ENCODE measurements at regions not wholly inside any gene's neighbourhood (a gene's known extent, or its start where the extent isn't known, plus 50 kb on each side); places are given as distances from the start of the nearest gene placed in this dataset.

DNA sequence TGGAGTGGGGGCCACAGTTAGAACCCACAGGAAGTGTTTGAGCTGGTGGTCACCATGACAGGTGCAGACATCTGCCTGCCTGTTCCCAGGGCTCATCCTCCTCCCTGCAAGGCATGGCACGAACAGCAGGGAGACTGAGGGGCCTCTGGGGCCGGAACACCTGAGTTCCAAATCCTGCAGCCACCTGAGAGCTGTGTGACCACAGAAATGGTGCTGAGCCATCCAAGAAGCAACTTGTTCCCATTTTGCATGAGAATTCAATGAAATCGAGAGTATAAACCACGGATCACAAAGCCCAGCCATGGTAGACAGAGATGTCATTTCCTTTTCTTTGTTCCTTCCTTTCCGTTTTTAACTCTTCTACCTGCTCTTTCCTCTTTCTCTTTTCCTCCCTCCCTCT, 268.6 kb downstream of the FOXA2 start:
- no peaks in the 10 kb centered on the region for H3K4me1 ChIP-seq (ENCODE audit: control insufficient read depth in 1 of 2, insufficient read depth in 2 of 2, low read length in 2 of 2)
- no peaks in the 10 kb centered on the region for H3K36me3 ChIP-seq (ENCODE audit: control insufficient read depth in 1 of 2, insufficient read depth in 2 of 2, low read length in 2 of 2)
- H3K27me3 ChIP-seq (ENCODE audit: low read depth, low read length): no peaks in the 10 kb centered on the region
- no peaks in the 10 kb centered on the region for H3K9me3 ChIP-seq (ENCODE audit: control insufficient read depth in 1 of 2, low read length in 2 of 2)
- no peak overlapping the region for H3K27ac ChIP-seq (ENCODE audit: low read length)
- no peak overlapping the region for H3K4me3 ChIP-seq (ENCODE audit: low read depth in 1 of 2, low read length in 2 of 2)

DNA sequence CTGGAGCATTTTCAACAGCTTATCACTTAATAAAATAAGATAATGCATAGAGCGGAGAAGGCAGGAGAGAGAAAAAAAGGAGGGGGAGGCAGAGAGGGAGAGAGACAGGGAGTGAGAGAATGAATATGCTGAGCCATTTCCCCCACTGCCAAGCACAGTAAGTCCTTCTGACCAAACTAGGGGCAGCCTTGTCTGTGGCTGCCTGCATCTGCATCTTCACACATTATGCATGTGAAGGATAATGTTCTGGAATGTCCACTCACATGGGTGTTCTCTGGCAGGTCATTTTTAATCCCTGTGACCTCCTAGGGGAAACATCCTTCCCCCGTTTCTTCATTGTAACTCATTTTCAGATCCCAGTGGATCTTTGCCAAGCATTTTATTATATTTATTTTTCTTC, 269.3 kb downstream of the FOXA2 start:
- no peak overlapping the region for H3K4me3 ChIP-seq (ENCODE audit: low read depth in 1 of 2, low read length in 2 of 2)
- H3K4me1 ChIP-seq (ENCODE audit: control insufficient read depth in 1 of 2, insufficient read depth in 2 of 2, low read length in 2 of 2): no peaks in the 10 kb centered on the region
- H3K36me3 ChIP-seq (ENCODE audit: control insufficient read depth in 1 of 2, insufficient read depth in 2 of 2, low read length in 2 of 2): no peaks in the 10 kb centered on the region
- no peaks in the 10 kb centered on the region for H3K27me3 ChIP-seq (ENCODE audit: low read depth, low read length)
- no peak overlapping the region for H3K27ac ChIP-seq (ENCODE audit: low read length)
- H3K9me3 ChIP-seq (ENCODE audit: control insufficient read depth in 1 of 2, low read length in 2 of 2): no peaks in the 10 kb centered on the region

GRCh38 chr20:22312744-22313346, 271.5 kb downstream of the FOXA2 start:
- no peaks in the 10 kb centered on the region for H3K9me3 ChIP-seq (ENCODE audit: control insufficient read depth in 1 of 2, low read length in 2 of 2)
- no peak overlapping the region for H3K27ac ChIP-seq (ENCODE audit: low read length)
- H3K27me3 ChIP-seq (ENCODE audit: low read depth, low read length): no peaks in the 10 kb centered on the region
- H3K36me3 ChIP-seq (ENCODE audit: control insufficient read depth in 1 of 2, insufficient read depth in 2 of 2, low read length in 2 of 2): no peaks in the 10 kb centered on the region
- no peaks in the 10 kb centered on the region for H3K4me1 ChIP-seq (ENCODE audit: control insufficient read depth in 1 of 2, insufficient read depth in 2 of 2, low read length in 2 of 2)
- no peak overlapping the region for H3K4me3 ChIP-seq (ENCODE audit: low read depth in 1 of 2, low read length in 2 of 2)

DNA sequence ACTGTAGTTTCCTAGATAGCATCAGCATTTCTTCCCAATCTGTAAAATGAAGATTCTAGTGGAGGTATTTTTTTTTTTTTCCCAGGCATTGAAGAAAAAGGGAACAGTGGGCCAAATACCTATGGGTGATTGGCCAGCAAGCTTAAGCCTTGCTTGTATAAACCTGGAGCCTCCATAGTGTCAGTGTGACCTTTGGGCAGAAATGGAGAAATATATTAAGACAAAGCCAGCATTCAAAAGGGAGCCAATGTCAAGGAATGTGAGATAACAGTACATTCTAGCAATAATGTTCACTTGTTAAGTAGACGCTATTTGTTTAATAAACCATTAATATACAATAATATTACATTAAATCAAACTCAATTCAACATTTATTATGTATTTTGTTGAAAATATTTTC, 275.4 kb downstream of the FOXA2 start:
- Histone ChIP-seq H3K4me3 (ENCODE audit: low read depth in 1 of 2, low read length in 2 of 2) (no peak overlapping the region), H3K27ac (ENCODE audit: low read length) (no peak overlapping the region), H3K4me1 (ENCODE audit: control insufficient read depth in 1 of 2, insufficient read depth in 2 of 2, low read length in 2 of 2) (no peaks in the 10 kb centered on the region), H3K9me3 (ENCODE audit: control insufficient read depth in 1 of 2, low read length in 2 of 2) (no peaks in the 10 kb centered on the region), H3K27me3 (ENCODE audit: low read depth, low read length) (no peaks in the 10 kb centered on the region), H3K36me3 (ENCODE audit: control insufficient read depth in 1 of 2, insufficient read depth in 2 of 2, low read length in 2 of 2) (no peaks in the 10 kb centered on the region)

GRCh38 chr20:22307409-22307808, 277.0 kb downstream of the FOXA2 start:
- H3K36me3 ChIP-seq (ENCODE audit: control insufficient read depth in 1 of 2, insufficient read depth in 2 of 2, low read length in 2 of 2): no peaks in the 10 kb centered on the region
- no peak overlapping the region for H3K4me3 ChIP-seq (ENCODE audit: low read depth in 1 of 2, low read length in 2 of 2)
- H3K9me3 ChIP-seq (ENCODE audit: control insufficient read depth in 1 of 2, low read length in 2 of 2): no peaks in the 10 kb centered on the region
- H3K4me1 ChIP-seq (ENCODE audit: control insufficient read depth in 1 of 2, insufficient read depth in 2 of 2, low read length in 2 of 2): no peaks in the 10 kb centered on the region
- no peak overlapping the region for H3K27ac ChIP-seq (ENCODE audit: low read length)
- H3K27me3 ChIP-seq (ENCODE audit: low read depth, low read length): no peaks in the 10 kb centered on the region

DNA sequence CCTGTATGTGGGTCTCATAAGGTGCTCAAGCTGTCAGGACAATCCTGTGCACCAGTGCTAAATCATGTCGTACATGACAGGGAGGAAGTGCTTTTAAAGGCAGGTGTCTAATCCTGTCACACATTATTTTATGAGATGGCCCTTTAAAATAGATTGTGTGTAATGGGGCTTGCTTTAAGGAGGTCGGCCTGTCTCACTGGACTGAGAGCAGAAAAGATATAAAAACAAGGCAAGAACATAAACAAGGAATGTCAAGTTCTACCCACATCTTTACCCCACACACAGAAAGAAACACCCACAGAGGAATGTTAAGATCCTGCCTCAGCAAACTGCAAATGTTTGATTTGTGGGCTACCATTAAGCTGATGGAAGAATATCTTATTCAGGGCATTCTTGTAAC, 279.0 kb downstream of the FOXA2 start:
- H3K27ac ChIP-seq (ENCODE audit: low read length): no peak overlapping the region
- no peaks in the 10 kb centered on the region for H3K27me3 ChIP-seq (ENCODE audit: low read depth, low read length)
- no peaks in the 10 kb centered on the region for H3K9me3 ChIP-seq (ENCODE audit: control insufficient read depth in 1 of 2, low read length in 2 of 2)
- H3K4me3 ChIP-seq (ENCODE audit: low read depth in 1 of 2, low read length in 2 of 2): no peak overlapping the region
- H3K36me3 ChIP-seq (ENCODE audit: control insufficient read depth in 1 of 2, insufficient read depth in 2 of 2, low read length in 2 of 2): no peaks in the 10 kb centered on the region
- H3K4me1 ChIP-seq (ENCODE audit: control insufficient read depth in 1 of 2, insufficient read depth in 2 of 2, low read length in 2 of 2): no peaks in the 10 kb centered on the region

DNA sequence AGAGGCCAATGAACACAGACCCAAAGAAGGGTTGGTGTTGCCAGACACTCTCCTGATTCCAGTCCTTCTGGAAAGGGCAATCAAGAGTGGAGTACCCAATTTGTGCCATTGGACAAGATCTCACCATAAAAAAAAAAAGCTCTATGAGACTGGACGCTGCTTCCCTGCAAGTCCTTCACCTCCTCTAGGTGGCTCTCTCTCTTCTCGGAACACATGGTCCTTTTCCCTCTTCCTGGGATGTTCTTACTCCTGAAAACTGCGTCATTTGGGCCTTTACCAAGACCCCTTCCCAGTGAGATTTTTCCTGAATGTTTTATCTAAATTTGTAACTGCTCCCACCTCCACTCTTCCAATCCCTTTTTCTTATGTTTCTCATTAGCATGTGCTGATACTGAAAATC, 280.8 kb downstream of the FOXA2 start:
- no peak overlapping the region for H3K4me3 ChIP-seq (ENCODE audit: low read depth in 1 of 2, low read length in 2 of 2)
- no peaks in the 10 kb centered on the region for H3K27me3 ChIP-seq (ENCODE audit: low read depth, low read length)
- no peaks in the 10 kb centered on the region for H3K36me3 ChIP-seq (ENCODE audit: control insufficient read depth in 1 of 2, insufficient read depth in 2 of 2, low read length in 2 of 2)
- no peaks in the 10 kb centered on the region for H3K4me1 ChIP-seq (ENCODE audit: control insufficient read depth in 1 of 2, insufficient read depth in 2 of 2, low read length in 2 of 2)
- H3K9me3 ChIP-seq (ENCODE audit: control insufficient read depth in 1 of 2, low read length in 2 of 2): no peaks in the 10 kb centered on the region
- no peak overlapping the region for H3K27ac ChIP-seq (ENCODE audit: low read length)

DNA sequence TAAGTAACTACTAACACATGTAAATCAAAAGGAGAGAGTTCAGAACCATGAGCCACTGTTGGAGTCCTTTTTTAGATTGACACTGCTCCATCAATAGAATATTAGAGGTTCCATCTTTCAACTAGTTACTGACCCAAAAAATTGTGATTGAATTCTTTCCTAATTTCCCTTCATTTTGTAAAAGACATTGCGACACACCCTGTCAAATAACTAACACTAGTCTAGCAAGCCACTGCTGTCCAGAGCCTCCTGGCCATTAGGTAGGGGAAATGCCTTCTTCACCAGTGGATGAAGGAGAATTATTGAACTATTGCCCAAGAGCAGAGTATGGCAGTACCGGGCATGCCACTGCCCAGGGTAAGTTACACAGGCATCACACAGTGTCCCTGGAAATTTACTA, 282.3 kb downstream of the FOXA2 start:
- Histone ChIP-seq H3K4me1 (ENCODE audit: control insufficient read depth in 1 of 2, insufficient read depth in 2 of 2, low read length in 2 of 2) (no peaks in the 10 kb centered on the region), H3K9me3 (ENCODE audit: control insufficient read depth in 1 of 2, low read length in 2 of 2) (no peaks in the 10 kb centered on the region), H3K4me3 (ENCODE audit: low read depth in 1 of 2, low read length in 2 of 2) (no peak overlapping the region), H3K27me3 (ENCODE audit: low read depth, low read length) (no peaks in the 10 kb centered on the region), H3K36me3 (ENCODE audit: control insufficient read depth in 1 of 2, insufficient read depth in 2 of 2, low read length in 2 of 2) (no peaks in the 10 kb centered on the region), H3K27ac (ENCODE audit: low read length) (no peak overlapping the region)

DNA sequence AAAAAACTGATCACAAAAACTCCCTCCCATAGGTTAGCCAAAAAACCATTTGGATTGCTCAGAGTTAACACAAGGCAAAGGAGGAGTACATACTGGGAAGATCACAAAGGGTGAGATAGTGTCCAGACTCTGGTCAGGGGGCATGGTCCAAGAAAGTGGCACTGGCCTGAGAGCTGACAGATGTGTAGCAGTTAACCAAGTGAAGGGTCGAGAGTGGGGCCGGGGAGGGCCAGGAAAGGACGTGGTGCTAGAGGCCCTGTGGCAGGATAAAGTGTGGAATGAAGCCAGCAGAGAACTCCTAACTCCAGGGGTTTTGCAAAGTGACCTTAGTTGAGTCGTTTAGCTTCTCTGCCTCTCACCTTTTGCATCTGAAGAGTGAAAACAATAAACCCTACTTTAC, 290.5 kb downstream of the FOXA2 start:
- no peaks in the 10 kb centered on the region for H3K9me3 ChIP-seq (ENCODE audit: control insufficient read depth in 1 of 2, low read length in 2 of 2)
- no peaks in the 10 kb centered on the region for H3K36me3 ChIP-seq (ENCODE audit: control insufficient read depth in 1 of 2, insufficient read depth in 2 of 2, low read length in 2 of 2)
- no peak overlapping the region for H3K27ac ChIP-seq (ENCODE audit: low read length)
- no peaks in the 10 kb centered on the region for H3K4me1 ChIP-seq (ENCODE audit: control insufficient read depth in 1 of 2, insufficient read depth in 2 of 2, low read length in 2 of 2)
- no peaks in the 10 kb centered on the region for H3K27me3 ChIP-seq (ENCODE audit: low read depth, low read length)
- no peak overlapping the region for H3K4me3 ChIP-seq (ENCODE audit: low read depth in 1 of 2, low read length in 2 of 2)

DNA sequence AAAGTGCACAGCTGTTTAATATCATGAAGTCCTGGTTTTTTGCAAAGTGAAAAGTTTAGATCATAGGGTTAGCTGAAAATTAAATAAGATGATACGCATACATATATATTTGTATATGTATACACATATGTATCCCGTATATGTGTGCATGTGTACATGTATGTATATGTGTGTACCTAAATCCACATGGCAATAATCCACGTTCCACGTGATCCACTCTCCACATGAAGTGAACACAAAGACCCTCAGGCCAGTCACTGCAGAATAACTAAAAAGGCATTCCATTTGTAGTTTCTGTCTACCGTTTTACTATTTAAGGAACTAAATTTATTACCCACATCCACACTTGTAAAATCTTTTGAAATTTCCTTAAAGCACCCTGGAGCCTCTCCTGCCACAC, 294.9 kb downstream of the FOXA2 start:
- H3K4me1 ChIP-seq (ENCODE audit: control insufficient read depth in 1 of 2, insufficient read depth in 2 of 2, low read length in 2 of 2): no peaks in the 10 kb centered on the region
- no peak overlapping the region for H3K4me3 ChIP-seq (ENCODE audit: low read depth in 1 of 2, low read length in 2 of 2)
- H3K27ac ChIP-seq (ENCODE audit: low read length): no peak overlapping the region
- no peaks in the 10 kb centered on the region for H3K27me3 ChIP-seq (ENCODE audit: low read depth, low read length)
- H3K9me3 ChIP-seq (ENCODE audit: control insufficient read depth in 1 of 2, low read length in 2 of 2): no peaks in the 10 kb centered on the region
- H3K36me3 ChIP-seq (ENCODE audit: control insufficient read depth in 1 of 2, insufficient read depth in 2 of 2, low read length in 2 of 2): no peaks in the 10 kb centered on the region

DNA sequence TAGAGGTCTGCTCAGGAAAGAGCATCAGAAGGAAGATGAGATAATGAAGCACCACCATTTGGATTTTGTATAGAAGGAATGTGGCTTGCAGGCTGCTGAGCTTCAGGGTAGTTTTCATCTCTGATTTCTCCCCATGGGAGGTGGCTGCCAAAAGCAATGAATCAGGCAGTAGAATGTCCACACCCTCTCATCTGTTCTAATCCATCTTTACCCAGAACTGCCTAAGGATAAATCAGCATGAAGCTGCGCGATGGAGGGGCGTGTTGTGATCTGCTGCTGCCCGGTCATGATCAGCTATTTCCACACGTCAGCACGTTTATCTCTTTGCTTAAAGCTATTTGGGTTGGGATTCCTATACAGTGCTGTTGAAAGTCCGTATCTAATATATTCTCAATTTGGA, 295.4 kb downstream of the FOXA2 start:
- Histone ChIP-seq H3K4me3 (ENCODE audit: low read depth in 1 of 2, low read length in 2 of 2) (no peak overlapping the region), H3K27me3 (ENCODE audit: low read depth, low read length) (no peaks in the 10 kb centered on the region), H3K36me3 (ENCODE audit: control insufficient read depth in 1 of 2, insufficient read depth in 2 of 2, low read length in 2 of 2) (no peaks in the 10 kb centered on the region), H3K9me3 (ENCODE audit: control insufficient read depth in 1 of 2, low read length in 2 of 2) (no peaks in the 10 kb centered on the region), H3K4me1 (ENCODE audit: control insufficient read depth in 1 of 2, insufficient read depth in 2 of 2, low read length in 2 of 2) (no peaks in the 10 kb centered on the region), H3K27ac (ENCODE audit: low read length) (no peak overlapping the region)

DNA sequence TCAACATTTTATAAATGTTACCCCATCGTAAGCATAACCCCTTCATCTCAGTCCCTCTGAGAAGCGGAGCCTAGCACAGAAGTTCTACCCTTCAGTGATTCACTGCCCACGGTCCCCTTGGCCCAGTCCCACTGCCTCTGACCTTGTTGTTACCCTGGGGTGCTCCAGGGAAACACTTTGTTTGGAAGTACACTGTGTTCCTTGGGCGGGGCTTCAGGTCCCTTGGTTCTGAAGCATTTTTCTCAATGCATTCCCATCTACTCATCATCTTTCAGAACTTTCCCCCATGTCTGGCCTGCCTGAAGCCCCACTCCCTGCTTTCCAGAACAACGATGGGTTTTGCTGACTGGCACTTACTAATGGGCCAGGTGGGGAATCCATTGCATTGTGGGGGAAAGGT, 296.2 kb downstream of the FOXA2 start:
- Histone ChIP-seq H3K4me1 (ENCODE audit: control insufficient read depth in 1 of 2, insufficient read depth in 2 of 2, low read length in 2 of 2) (no peaks in the 10 kb centered on the region), H3K36me3 (ENCODE audit: control insufficient read depth in 1 of 2, insufficient read depth in 2 of 2, low read length in 2 of 2) (no peaks in the 10 kb centered on the region), H3K27me3 (ENCODE audit: low read depth, low read length) (no peaks in the 10 kb centered on the region), H3K4me3 (ENCODE audit: low read depth in 1 of 2, low read length in 2 of 2) (no peak overlapping the region), H3K27ac (ENCODE audit: low read length) (no peak overlapping the region), H3K9me3 (ENCODE audit: control insufficient read depth in 1 of 2, low read length in 2 of 2) (no peaks in the 10 kb centered on the region)
